ENCODE measurements at regions not wholly inside any gene's neighbourhood (a gene's known extent, or its start where the extent isn't known, plus 50 kb on each side); places are given as distances from the start of the nearest gene placed in this dataset.
A peak's percentile ranks its signal among the peaks of the same experiment; 100 is the strongest.
"Not testable (repeated sequence)": the region's sequence is repeated elsewhere in the genome, so short reads cannot be mapped to it uniquely, and the experiment has no call there.

DNA sequence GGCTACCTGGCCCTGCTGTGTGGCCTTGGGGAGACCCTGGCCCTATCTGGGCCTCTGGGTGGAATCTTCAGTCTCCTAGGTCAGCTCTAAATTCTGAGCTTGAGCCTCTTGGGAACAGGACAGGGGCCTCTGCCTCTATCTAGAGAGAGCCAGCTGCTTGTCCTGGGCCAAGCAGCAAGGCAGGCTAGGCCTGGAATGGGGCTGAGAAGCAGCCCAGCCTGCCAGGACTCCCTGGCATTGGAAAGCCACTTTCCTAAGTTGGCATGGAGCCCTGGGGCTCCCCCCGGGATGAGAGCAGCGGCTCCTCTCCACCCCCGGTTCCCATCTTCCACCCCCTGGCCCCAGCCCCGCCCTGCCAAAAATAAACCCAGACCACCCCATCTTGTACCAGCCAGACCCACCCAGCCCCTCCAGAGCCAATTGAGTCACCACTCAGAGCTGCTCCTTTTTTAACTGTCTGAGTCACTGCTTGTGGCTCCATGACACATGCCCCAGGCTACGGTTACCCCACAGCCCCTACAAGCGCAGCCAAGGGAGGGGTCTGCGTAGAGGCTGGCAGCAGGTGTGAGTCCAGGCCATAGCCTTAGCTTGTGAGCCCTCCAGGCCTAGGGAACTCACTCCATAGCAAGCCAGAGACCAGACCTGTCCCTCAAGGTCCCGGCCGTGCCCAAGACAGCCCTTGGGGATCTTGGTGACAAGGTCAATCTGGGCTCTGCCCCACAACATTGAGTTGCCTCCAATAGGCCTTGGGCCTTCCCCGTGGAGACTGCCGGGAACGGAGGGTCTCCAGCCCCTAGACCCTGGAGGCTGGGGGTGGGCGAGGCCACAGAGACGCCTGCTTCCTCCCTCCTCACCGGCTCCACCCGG, 189.7 kb downstream of the TBC1D2B start:
- DNase-seq (ENCODE audit: missing footprints) = peak; percentile 27
- intact Hi-C loops (cut with DNase I) = not testable (repeated sequence)
- peak; percentile 9 for ATAC-seq

- DNase-seq (ENCODE audit: missing footprints) (peak; percentile 41), ATAC-seq (no peak)
- intact Hi-C loops (cut with DNase I) = no loop called here
These were observed 190.6 kb downstream of the TBC1D2B start for GRCh38 chr15:77886805-77887448.

- DNase-seq (ENCODE audit: missing footprints); ATAC-seq; intact Hi-C loops (cut with DNase I): not testable (repeated sequence)
These were observed 191.5 kb downstream of the TBC1D2B start for GRCh38 chr15:77885877-77886500.

- intact Hi-C loops (cut with DNase I); ATAC-seq: not testable (repeated sequence)
These were observed 194.5 kb downstream of the TBC1D2B start for GRCh38 chr15:77883012-77883411.

DNA sequence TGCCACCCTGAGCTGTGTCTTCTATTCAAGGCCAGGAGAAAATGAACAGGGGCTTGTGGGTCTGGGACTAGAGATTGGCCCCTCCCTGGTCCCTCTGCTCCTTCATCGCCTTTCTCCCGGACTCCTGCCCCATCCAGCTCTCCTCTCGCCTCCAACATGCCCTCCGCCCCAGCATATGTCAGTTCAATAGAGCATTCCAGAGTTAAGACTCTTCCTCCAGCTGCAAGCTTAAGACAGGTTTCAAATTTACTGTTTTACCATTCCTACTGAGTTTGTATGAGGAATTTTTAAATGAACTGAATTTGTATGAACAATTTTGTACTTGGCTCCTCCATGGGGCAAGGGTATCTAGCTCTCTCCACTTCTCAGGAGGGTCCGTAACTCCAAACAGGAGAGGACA, 195.6 kb downstream of the TBC1D2B start:
- ATAC-seq (no peak), DNase-seq (ENCODE audit: missing footprints) (no peak)
- intact Hi-C loops (cut with DNase I) = no loop called here

More at GRCh38 chr15:77883012-77883411, 194.5 kb downstream of the TBC1D2B start:
- not testable (repeated sequence) for DNase-seq (ENCODE audit: missing footprints)

GRCh38 chr15:77881535-77881934, 196.0 kb downstream of the TBC1D2B start:
- ATAC-seq; intact Hi-C loops (cut with DNase I): not testable (repeated sequence)

DNA sequence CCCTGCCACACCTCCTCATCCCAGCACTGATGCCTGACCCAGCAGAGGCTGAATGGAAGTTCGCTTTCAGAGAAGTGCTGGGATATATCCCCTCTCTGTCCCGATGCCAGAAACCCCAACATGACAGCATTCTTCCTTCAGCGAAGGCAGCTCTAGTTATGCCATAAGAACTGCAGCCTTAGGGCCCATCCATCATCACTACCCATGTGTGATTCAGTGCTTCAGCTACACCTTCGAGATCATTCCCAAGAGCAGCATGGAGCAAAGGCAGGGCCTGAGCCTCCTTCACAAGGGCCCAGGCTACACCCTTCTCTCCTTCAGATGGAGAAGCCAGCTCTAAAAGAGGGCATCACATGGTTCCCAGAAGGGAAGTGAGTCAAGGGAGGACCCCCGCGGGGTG, 198.0 kb downstream of the TBC1D2B start:
- DNase-seq (ENCODE audit: missing footprints); ATAC-seq; intact Hi-C loops (cut with DNase I): not testable (repeated sequence)

More at GRCh38 chr15:77881535-77881934, 196.0 kb downstream of the TBC1D2B start:
- DNase-seq (ENCODE audit: missing footprints) = not testable (repeated sequence)

- DNase-seq (ENCODE audit: missing footprints) = peak; percentile 4
- intact Hi-C loops (cut with DNase I) = no loop called here
- ATAC-seq = no peak
These were observed 199.5 kb downstream of the TBC1D2B start for GRCh38 chr15:77877869-77878577.

DNA sequence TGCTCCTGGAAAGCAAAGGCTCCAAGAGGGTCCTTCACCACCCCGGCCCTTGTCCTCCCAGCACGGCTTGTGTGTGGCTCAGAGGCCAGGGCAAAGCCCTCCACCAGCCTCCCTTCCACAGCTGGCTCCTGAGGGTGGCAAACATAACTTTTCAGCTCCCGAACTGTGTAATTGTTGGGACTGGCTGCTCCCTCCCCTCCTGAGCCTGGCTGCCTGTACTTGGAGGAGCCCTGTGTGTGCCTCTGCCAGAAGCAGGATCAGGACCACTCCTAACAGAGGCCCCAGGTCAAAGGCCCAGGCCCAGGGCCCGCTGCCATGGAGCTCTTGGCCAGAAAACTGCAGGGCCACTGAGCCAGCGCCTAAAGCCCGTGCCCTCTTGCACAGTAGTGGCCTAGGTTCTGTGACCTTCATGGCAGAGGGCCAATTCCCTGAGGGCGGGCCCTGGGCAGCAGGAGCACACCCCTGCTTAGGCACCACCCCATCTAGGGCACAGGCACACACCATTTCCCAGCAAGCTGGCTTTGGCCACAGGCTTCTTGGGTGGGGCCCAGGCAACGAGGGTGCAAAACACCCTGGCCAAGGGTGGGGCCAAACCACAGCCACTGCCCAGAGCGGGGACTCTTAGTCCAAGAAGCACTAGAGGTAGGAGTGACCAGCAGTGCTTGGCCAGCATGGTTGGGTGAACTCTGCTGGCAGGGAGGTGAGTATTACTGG, 201.2 kb downstream of the TBC1D2B start:
- DNase-seq (ENCODE audit: missing footprints); intact Hi-C loops (cut with DNase I): not testable (repeated sequence)
- peak; percentile 48 for ATAC-seq

DNA sequence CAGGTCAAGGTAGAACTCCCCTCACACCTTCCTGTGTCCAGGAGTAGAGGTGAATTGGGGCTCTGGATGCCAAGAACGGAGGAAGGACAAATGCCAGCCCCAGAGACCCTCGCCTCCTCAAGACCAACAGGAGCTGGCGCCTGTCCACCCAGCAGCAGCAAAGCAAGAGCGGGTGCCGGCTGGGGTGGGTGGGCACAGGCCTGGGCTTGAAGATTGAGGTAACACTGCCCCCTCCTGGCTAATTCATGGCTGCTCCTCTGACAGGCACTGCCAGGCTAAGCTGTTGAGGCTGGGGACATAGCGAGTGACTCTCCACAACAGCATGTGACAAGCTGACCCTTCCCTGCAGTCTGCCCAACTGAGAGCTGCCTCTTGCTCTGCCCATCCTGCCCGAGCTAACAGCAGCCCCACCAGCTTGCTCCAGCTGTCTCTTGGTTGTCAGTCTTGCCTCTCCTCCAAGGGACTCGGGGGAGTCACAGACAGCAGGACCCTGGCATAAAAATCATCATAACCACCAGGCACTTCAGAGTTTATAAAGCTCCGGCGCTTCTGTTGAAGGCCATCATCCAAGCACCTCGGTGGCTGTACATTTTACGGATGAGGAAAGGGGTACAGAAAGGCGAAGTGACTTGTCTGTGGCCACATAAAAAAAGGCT, 202.3 kb downstream of the TBC1D2B start:
- peak; percentile 32 for DNase-seq (ENCODE audit: missing footprints)
- ATAC-seq; intact Hi-C loops (cut with DNase I): not testable (repeated sequence)

GRCh38 chr15:77874063-77874462, 203.4 kb downstream of the TBC1D2B start:
- peak; percentile 22 for DNase-seq (ENCODE audit: missing footprints)
- ATAC-seq = no peak
- intact Hi-C loops (cut with DNase I) = no loop called here

DNA sequence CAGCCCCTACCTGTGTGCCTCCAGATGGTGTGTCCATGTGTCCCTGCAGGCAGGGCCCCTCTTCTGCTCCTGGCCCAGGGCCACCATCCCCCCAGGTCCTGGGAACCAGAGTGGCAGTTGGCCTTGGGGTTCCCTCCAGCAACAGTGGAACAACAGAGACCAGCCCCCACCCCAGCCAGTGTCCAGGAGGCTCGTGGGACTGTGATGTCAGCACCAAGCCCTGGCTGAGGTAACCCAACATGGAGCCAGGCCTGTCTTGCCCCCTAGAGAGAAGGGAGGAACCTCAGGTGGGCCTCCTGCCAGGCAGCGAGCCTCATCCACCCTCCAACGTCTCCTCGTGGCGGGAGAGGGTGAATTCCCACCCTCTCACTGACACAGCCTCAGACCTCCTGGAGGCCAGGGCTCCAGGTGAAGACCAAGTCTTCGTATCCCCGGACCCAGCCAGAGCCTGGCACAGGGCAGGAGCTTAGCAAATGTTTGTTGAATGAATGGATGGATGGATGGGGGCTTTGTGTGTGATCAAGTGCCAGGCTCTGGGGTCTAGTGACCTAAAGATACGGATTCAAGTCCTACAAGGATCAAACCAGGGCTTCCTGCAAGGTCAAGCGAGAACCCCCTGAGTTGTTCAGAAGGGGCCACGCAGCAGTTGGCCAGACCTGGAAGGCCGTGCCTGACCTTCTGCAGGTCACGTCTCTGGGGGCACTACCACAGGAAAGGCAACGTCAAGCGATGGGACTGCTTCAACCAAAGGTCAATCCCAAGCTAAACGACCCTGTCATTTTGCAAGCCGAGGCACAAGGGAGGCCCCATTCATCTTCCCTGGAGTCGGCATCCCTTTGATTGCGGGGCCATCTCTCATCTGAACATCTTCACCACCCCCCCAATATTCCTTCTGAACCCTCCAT, 204.7 kb downstream of the TBC1D2B start:
- ATAC-seq; intact Hi-C loops (cut with DNase I): not testable (repeated sequence)
- peak; percentile 67 for DNase-seq (ENCODE audit: missing footprints)

GRCh38 chr15:77871852-77872371, 205.6 kb downstream of the TBC1D2B start:
- DNase-seq (ENCODE audit: missing footprints) = peak; percentile 57

DNA sequence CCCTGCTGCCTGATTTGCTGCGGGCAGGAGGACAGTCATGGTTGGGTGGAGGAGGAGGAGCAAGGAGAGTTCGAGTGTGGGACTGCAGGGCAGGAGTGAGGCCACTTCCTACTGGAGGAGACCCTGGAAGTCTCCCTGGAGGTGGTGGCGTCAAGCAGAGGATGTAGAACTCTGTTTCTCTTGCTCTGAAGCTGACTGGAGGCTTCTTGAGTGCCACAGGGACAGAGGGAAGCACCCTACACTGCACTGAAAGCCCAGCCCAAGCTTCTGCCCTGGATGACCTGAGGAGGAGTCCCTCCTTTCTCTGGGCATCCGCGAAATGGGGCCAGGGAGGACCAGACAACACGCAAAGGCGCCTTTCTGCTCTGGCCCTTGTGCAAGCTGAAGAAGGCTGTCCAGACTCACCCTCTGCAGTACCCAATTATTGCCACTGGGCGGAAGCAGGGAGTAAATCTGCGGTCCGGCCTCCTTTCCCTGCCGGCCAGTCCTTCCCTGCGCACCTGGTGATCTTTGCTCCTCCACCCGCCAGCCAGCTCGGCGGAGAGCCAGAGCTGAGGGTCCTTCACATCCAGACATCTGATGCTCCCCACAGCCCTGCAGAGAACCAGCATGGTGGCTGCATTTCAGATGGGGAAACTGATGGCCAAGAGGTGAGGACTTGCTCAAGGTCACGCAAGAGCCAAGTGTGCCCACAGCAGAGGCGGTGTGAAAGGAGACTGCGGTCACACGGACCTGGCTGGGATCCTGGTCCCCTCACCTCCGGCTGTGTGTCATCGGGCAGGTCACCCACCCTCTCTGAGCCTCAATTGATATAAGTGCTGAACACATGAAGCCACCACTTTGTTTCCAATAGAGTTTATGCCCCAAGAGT, 207.1 kb downstream of the TBC1D2B start:
- peak; percentile 55 for ATAC-seq
- intact Hi-C loops (cut with DNase I) = no loop called here
- DNase-seq (ENCODE audit: missing footprints) = peak; percentile 67

More at GRCh38 chr15:77871852-77872371, 205.6 kb downstream of the TBC1D2B start:
- no peak for ATAC-seq
- intact Hi-C loops (cut with DNase I) = no loop called here

DNA sequence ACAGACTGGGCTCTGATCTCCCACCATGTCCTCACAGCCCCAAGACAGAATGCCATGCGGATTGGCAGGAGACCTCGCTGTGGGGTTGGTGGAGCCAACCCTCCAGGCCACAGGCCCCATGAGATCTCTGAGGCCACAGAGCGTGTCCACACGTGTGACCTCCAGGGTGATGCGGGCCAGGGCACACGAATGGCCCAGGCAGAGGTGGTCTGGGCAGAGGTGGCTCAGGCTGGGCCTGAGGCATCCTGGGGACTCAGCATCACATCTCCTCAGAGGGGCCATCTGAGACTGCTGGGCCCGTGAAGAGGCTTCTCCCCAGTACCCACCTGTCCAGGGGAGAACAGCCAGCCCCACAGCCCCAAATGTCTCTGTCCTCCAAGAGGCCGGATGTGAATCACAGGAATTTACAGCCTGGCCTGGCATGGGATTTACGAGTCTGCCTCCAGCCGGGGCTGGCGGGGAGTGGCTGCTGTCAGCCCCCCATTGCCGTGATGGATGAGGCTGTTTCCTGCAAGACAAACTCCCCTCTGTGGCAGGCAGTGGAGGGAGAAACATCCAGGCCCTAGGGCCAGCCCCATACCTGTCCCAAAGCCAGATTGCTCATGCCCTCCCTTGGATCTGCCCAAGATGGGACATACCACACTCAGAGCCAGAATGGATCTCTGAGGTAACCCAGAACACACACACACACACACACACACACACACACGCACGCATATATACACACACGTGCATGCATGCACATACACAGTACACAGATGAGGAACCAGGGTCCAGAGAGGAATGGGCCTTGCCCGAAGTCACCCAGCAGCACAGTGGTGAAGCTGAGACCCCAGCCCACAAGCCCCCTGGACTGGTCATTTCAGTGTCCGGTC, 208.3 kb downstream of the TBC1D2B start:
- ATAC-seq (no peak), DNase-seq (ENCODE audit: missing footprints) (peak; percentile 43)
- intact Hi-C loops (cut with DNase I) = no loop called here

All from Right ventricle myocardium inferior (tissue), 1 donor.